NB4 (cell line): ENCODE measurements at regions not wholly inside any gene's neighbourhood (a gene's known extent, or its start where the extent isn't known, plus 50 kb on each side); places are given as distances from the start of the nearest gene placed in this dataset.

Experiments used
- DNase-seq: peaks from one replicate; pipeline ENCODE4 v3.0.0; 2010; ENCODE audit warnings: low read depth
- H3K4me3 ChIP-seq: one replicate; pipeline ENCODE4 v1.5.1; 2011; ENCODE audit warnings: mild to moderate bottlenecking, low read depth, low read length, moderate library complexity
- CTCF ChIP-seq: IDR thresholded peaks from one replicate; pipeline ENCODE4 v1.5.1; 2012; ENCODE audit warnings: low read depth, low read length
- MAX ChIP-seq: IDR thresholded peaks from 2 replicates; pipeline ENCODE4 v1.6.1; 2011; ENCODE audit warnings: low read depth, low read length
- MYC ChIP-seq: IDR thresholded peaks from 2 replicates; pipeline ENCODE4 v1.6.1; 2011; ENCODE audit warnings: low read depth, low read length
- POLR2A ChIP-seq: IDR thresholded peaks from 2 replicates; pipeline ENCODE4 v1.6.1; 2011; ENCODE audit warnings: mild to moderate bottlenecking; ENCODE audit not compliant: insufficient read length; ENCODE audit errors: extremely low read depth

- no peak for DNase-seq
- no peak for TF ChIP-seq MAX
- no peak for TF ChIP-seq CTCF
- TF ChIP-seq MYC = no peak
- TF ChIP-seq POLR2A = no peak
- no peak overlapping the region for H3K4me3 ChIP-seq
These were observed 278.9 kb upstream of the GIMD1 start for GRCh38 chr4:106647451-106647850.

- TF ChIP-seq MYC (no peak), MAX (no peak), POLR2A (no peak), CTCF (no peak)
- no peak overlapping the region for H3K4me3 ChIP-seq
- DNase-seq = no peak
These were observed 260.7 kb upstream of the GIMD1 start for GRCh38 chr4:106629268-106629625.

GRCh38 chr4:106628586-106629267 is 260.1 kb upstream of the GIMD1 start:
- no peak for TF ChIP-seq MYC
- no peak for TF ChIP-seq CTCF
- no peak for TF ChIP-seq MAX
- TF ChIP-seq POLR2A = no peak
- no peak for DNase-seq

GRCh38 chr4:106627051-106627450 is 258.5 kb upstream of the GIMD1 start:
- no peak for TF ChIP-seq CTCF
- no peak for TF ChIP-seq POLR2A
- H3K4me3 ChIP-seq = no peak overlapping the region
- no peak for DNase-seq

More at GRCh38 chr4:106628586-106629267, 260.1 kb upstream of the GIMD1 start:
- no peak overlapping the region for H3K4me3 ChIP-seq

GRCh38 chr4:106624671-106625070 is 256.1 kb upstream of the GIMD1 start:
- no peak overlapping the region for H3K4me3 ChIP-seq
- no peak for TF ChIP-seq MYC
- TF ChIP-seq CTCF = no peak
- TF ChIP-seq POLR2A = no peak
- no peak for TF ChIP-seq MAX
- DNase-seq = no peak

GRCh38 chr4:106618956-106619355 is 250.4 kb upstream of the GIMD1 start:
- H3K4me3 ChIP-seq = no peak overlapping the region
- DNase-seq = peak; percentile 50
- TF ChIP-seq MAX = no peak
- TF ChIP-seq MYC = no peak
- no peak for TF ChIP-seq CTCF
- no peak for TF ChIP-seq POLR2A
